Trophoblast cell (in vitro differentiated cells and primary cell): ENCODE measurements at regions not wholly inside any gene's neighbourhood (a gene's known extent, or its start where the extent isn't known, plus 50 kb on each side); places are given as distances from the start of the nearest gene placed in this dataset.

Source experiments
- DNase-seq, 2 donors: peaks; one replicate each; pipeline ENCODE4 v3.0.0-alpha.2; 2016
- H2AFZ ChIP-seq: 2 replicates; pipeline ENCODE4 v1.6.1; 2013; ENCODE audit warnings: low read length, moderate library complexity, mild to moderate bottlenecking; ENCODE audit not compliant: insufficient read depth, poor library complexity
- H2AK5ac ChIP-seq: 2 replicates; pipeline ENCODE4 v1.6.1; 2013; ENCODE audit warnings: mild to moderate bottlenecking, low read length
- H2BK120ac ChIP-seq: 2 replicates; pipeline ENCODE4 v1.6.1; 2013; ENCODE audit warnings: low read length, mild to moderate bottlenecking, moderate library complexity; ENCODE audit not compliant: insufficient read depth, poor library complexity
- H2BK12ac ChIP-seq: 2 replicates; pipeline ENCODE4 v1.6.1; 2013; ENCODE audit warnings: mild to moderate bottlenecking, low read length, moderate library complexity
- H2BK5ac ChIP-seq: 2 replicates; pipeline ENCODE4 v1.6.1; 2013; ENCODE audit warnings: low read length, low read depth, moderate library complexity, mild to moderate bottlenecking; ENCODE audit not compliant: poor library complexity
- H3K14ac ChIP-seq: 2 replicates; pipeline ENCODE4 v1.6.1; 2013; ENCODE audit warnings: mild to moderate bottlenecking, low read length
- H3K18ac ChIP-seq: 2 replicates; pipeline ENCODE4 v1.6.1; 2013; ENCODE audit warnings: mild to moderate bottlenecking, low read length
- H3K23ac ChIP-seq: 2 replicates; pipeline ENCODE4 v1.6.1; 2013; ENCODE audit warnings: low read length
- H3K27ac ChIP-seq: 2 replicates; pipeline ENCODE4 v1.5.1; 2013; ENCODE audit warnings: low read depth, mild to moderate bottlenecking, inconsistent platforms, low read length, moderate library complexity
- H3K27me3 ChIP-seq: 2 replicates; pipeline ENCODE4 v1.6.1; 2013; ENCODE audit warnings: inconsistent platforms, mild to moderate bottlenecking, low read length, moderate library complexity; ENCODE audit not compliant: insufficient read depth
- H3K36me3 ChIP-seq, 2 experiments: 1 replicate in 1 of 2; 2 replicates in 1 of 2; pipeline ENCODE4 v1.6.1; 2013; ENCODE audit warnings: low read length in 2 of 2, mild to moderate bottlenecking in 2 of 2, moderate library complexity in 1 of 2; ENCODE audit not compliant: insufficient read depth in 2 of 2, control insufficient read depth in 1 of 2
- H3K4ac ChIP-seq: 2 replicates; pipeline ENCODE4 v1.6.1; 2013; ENCODE audit warnings: low read depth, mild to moderate bottlenecking, low read length, moderate library complexity
- H3K4me1 ChIP-seq, 2 experiments: 1 replicate in 1 of 2; 2 replicates in 1 of 2; pipeline ENCODE4 v1.6.1; 2013; ENCODE audit warnings: low read length in 2 of 2, mild to moderate bottlenecking in 2 of 2, moderate library complexity in 1 of 2; ENCODE audit not compliant: insufficient read depth in 2 of 2, control insufficient read depth in 1 of 2
- H3K4me2 ChIP-seq: 2 replicates; pipeline ENCODE4 v1.6.1; 2013; ENCODE audit warnings: inconsistent platforms, mild to moderate bottlenecking, low read length, moderate library complexity
- H3K4me3 ChIP-seq: 2 replicates; pipeline ENCODE4 v1.5.1; 2013; ENCODE audit warnings: mild to moderate bottlenecking, low read depth, low read length, inconsistent platforms
- H3K79me1 ChIP-seq: one replicate; pipeline ENCODE4 v1.6.1; 2013; ENCODE audit warnings: low read length
- H3K79me2 ChIP-seq: 2 replicates; pipeline ENCODE4 v1.6.1; 2013; ENCODE audit warnings: low read length, mild to moderate bottlenecking; ENCODE audit not compliant: control insufficient read depth, insufficient read depth, poor library complexity
- H3K9ac ChIP-seq: 2 replicates; pipeline ENCODE4 v1.6.1; 2013; ENCODE audit warnings: mild to moderate bottlenecking, low read length
- H3K9me3 ChIP-seq: 2 replicates; pipeline ENCODE4 v1.6.1; 2013; ENCODE audit warnings: low read depth, mild to moderate bottlenecking, control low read depth, inconsistent platforms, low read length; ENCODE audit not compliant: insufficient read depth
- H4K12ac ChIP-seq: 2 replicates; pipeline ENCODE4 v1.6.1; 2013; ENCODE audit warnings: low read depth, mild to moderate bottlenecking, low read length, moderate library complexity
- H4K8ac ChIP-seq: 2 replicates; pipeline ENCODE4 v1.6.1; 2013; ENCODE audit warnings: low read depth, mild to moderate bottlenecking, low read length, moderate library complexity
- H4K91ac ChIP-seq: one replicate; pipeline ENCODE4 v1.6.1; 2013; ENCODE audit warnings: low read depth, mild to moderate bottlenecking, low read length, moderate library complexity
- WGBS: extraction: QIAGEN DNeasy Blood & Tissue Kit; methylation state at CpG from one replicate; pipeline ENCODE4 v1.1.7; 2013; ENCODE audit warnings: missing lambda C conversion rate; ENCODE audit not compliant: insufficient read length, insufficient coverage; ENCODE audit errors: extremely low coverage; 5-methylcytosine and 5-hydroxymethylcytosine counted together

DNA sequence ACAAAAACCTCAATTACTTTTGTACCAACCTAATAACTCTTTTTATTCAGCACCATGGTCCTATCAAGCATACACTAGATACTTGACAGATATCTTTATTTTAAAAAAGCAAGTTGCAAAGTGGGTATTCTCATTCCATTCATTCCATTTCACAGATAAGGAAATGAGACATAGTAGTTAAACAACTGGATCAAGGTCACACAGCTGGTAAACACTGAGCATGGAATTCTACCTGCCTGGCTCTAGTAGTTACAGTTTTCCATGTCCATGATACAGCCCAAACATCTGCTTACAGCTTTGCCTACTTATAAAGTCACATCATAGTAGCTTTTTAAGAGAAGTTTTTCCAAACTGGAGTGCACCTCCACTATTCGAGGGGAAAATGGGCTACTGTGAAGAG is 57.1 kb upstream of the SERTM1 start:
- H2BK12ac ChIP-seq: no peak overlapping the region
- H3K79me1 ChIP-seq: no peaks in the 10 kb centered on the region
- H3K9ac ChIP-seq: no peak overlapping the region
- H3K4ac ChIP-seq: no peak overlapping the region
- no peak overlapping the region for H2AK5ac ChIP-seq
- no peak overlapping the region for H2BK120ac ChIP-seq
- no peak overlapping the region for H2BK5ac ChIP-seq
- H3K23ac ChIP-seq: no peak overlapping the region
- no peaks in the 10 kb centered on the region for H3K9me3 ChIP-seq
- no peak overlapping the region for H4K12ac ChIP-seq
- H3K4me2 ChIP-seq: no peak overlapping the region
- no peak overlapping the region for H3K27ac ChIP-seq
- H3K18ac ChIP-seq: no peak overlapping the region
- peaks cover 0 to 2% of the 10 kb centered on the region in 2 experiments for H3K4me1 ChIP-seq
- no peak overlapping the region for H2AFZ ChIP-seq
- DNase-seq: no peak
- H3K27me3 ChIP-seq: no peaks in the 10 kb centered on the region
- no peaks in the 10 kb centered on the region for H3K36me3 ChIP-seq
- no CpG with 5 or more reads among the region's 1 CpG for WGBS
- H3K14ac ChIP-seq: no peak overlapping the region
- no peak overlapping the region for H4K91ac ChIP-seq
- H3K79me2 ChIP-seq: no peaks in the 10 kb centered on the region
- H4K8ac ChIP-seq: no peak overlapping the region
- H3K4me3 ChIP-seq: no peak overlapping the region

DNA sequence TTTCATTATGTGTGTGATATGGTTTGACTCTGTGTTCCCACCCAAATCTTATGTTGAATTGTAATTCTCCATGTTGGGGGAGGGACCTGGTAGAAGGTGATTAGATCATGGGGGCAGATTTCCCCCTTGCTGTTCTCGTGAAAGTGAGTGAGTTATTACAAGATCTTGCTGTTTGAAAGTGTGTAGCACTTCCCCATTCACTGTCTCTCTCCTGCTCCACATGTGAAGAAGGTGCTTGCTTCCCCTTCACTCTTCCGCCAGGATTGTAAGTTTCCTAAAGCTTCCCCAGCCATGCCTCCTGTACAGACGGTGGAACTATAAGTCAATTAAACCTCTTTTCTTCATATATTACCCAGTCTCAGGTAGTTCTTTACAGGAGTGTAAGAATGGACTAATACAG is 54.3 kb upstream of the SERTM1 start:
- Histone ChIP-seq H2AK5ac (no peak overlapping the region), H4K8ac (no peak overlapping the region), H3K14ac (no peak overlapping the region), H2AFZ (no peak overlapping the region), H3K9ac (no peak overlapping the region), H3K4me3 (no peak overlapping the region), H3K79me1 (no peaks in the 10 kb centered on the region), H3K79me2 (no peaks in the 10 kb centered on the region), H3K23ac (no peak overlapping the region), H3K9me3 (no peaks in the 10 kb centered on the region), H2BK120ac (no peak overlapping the region), H4K12ac (no peak overlapping the region), H3K4me1 (no peaks in the 10 kb centered on the region), H3K27ac (no peak overlapping the region), H3K4ac (no peak overlapping the region), H4K91ac (no peak overlapping the region), H2BK5ac (no peak overlapping the region), H3K27me3 (no peaks in the 10 kb centered on the region), H3K18ac (no peak overlapping the region), H3K36me3 (no peaks in the 10 kb centered on the region), H2BK12ac (no peak overlapping the region), H3K4me2 (no peak overlapping the region)
- DNase-seq: no peak
- no CpG with 5 or more reads among the region's 3 CpGs for WGBS
